ENCODE measurements at regions not wholly inside any gene's neighbourhood (a gene's known extent, or its start where the extent isn't known, plus 50 kb on each side); places are given as distances from the start of the nearest gene placed in this dataset.

GRCh38 chrX:55981603-55982002 is 250.6 kb upstream of the KLF8 start:
- DNase-seq (ENCODE audit: low read depth) = no peak
- TF ChIP-seq CTCF (conservative IDR thresholded peaks at IDR 0.05; ENCODE audit: low read depth, low read length) = no peak
- H3K4me3 ChIP-seq (ENCODE audit: low read depth, low read length) = no peak overlapping the region

GRCh38 chrX:55996649-55997048 is 235.5 kb upstream of the KLF8 start:
- no peak for DNase-seq (ENCODE audit: low read depth)
- no peak for TF ChIP-seq CTCF (conservative IDR thresholded peaks at IDR 0.05; ENCODE audit: low read depth, low read length)
- H3K4me3 ChIP-seq (ENCODE audit: low read depth, low read length) = no peak overlapping the region

GRCh38 chrX:56000174-56000573 is 232.0 kb upstream of the KLF8 start:
- peak; percentile 1 for DNase-seq (ENCODE audit: low read depth)
- TF ChIP-seq CTCF (conservative IDR thresholded peaks at IDR 0.05; ENCODE audit: low read depth, low read length) = no peak
- no peak overlapping the region for H3K4me3 ChIP-seq (ENCODE audit: low read depth, low read length)

GRCh38 chrX:56000729-56001128 is 231.4 kb upstream of the KLF8 start:
- TF ChIP-seq CTCF (conservative IDR thresholded peaks at IDR 0.05; ENCODE audit: low read depth, low read length) = no peak

GRCh38 chrX:56025872-56026571 is 206.1 kb upstream of the KLF8 start:
- DNase-seq (ENCODE audit: low read depth) = no peak
- TF ChIP-seq CTCF (conservative IDR thresholded peaks at IDR 0.05; ENCODE audit: low read depth, low read length) = no peak
- H3K4me3 ChIP-seq (ENCODE audit: low read depth, low read length) = no peak overlapping the region

More at GRCh38 chrX:56000729-56001128, 231.4 kb upstream of the KLF8 start:
- no peak for DNase-seq (ENCODE audit: low read depth)
- H3K4me3 ChIP-seq (ENCODE audit: low read depth, low read length) = no peak overlapping the region

- no peak overlapping the region for H3K4me3 ChIP-seq (ENCODE audit: low read depth, low read length)
- no peak for DNase-seq (ENCODE audit: low read depth)
- no peak for TF ChIP-seq CTCF (conservative IDR thresholded peaks at IDR 0.05; ENCODE audit: low read depth, low read length)
Measured at GRCh38 chrX:56026815-56027214, 205.3 kb upstream of the KLF8 start.

- no peak for DNase-seq (ENCODE audit: low read depth)
- H3K4me3 ChIP-seq (ENCODE audit: low read depth, low read length) = no peak overlapping the region
- TF ChIP-seq CTCF (conservative IDR thresholded peaks at IDR 0.05; ENCODE audit: low read depth, low read length) = no peak
Measured at GRCh38 chrX:56029188-56029587, 203.0 kb upstream of the KLF8 start.
